NCI-H1694 (cell line): ENCODE measurements at regions not wholly inside any gene's neighbourhood (a gene's known extent, or its start where the extent isn't known, plus 50 kb on each side); places are given as distances from the start of the nearest gene placed in this dataset.
"Not testable (repeated sequence)": the region's sequence is repeated elsewhere in the genome, so short reads cannot be mapped to it uniquely, and the experiment has no call there.

Experiments used
- DNase-seq: peaks from one replicate; lab custom pipeline; 2025; lab: John Stamatoyannopoulos, UW

- no peak for DNase-seq
These were observed 1023.8 kb downstream of the FAT4 start for GRCh38 chr4:126338548-126338947.

- DNase-seq: no peak
These were observed 1027.2 kb downstream of the FAT4 start for GRCh38 chr4:126341927-126342326.

GRCh38 chr4:126344472-126344871, 1029.7 kb downstream of the FAT4 start:
- DNase-seq: no peak

- DNase-seq: no peak
These were observed 1031.9 kb downstream of the FAT4 start for GRCh38 chr4:126346654-126347053.

- DNase-seq: peak; percentile 30
These were observed 1040.0 kb downstream of the FAT4 start for GRCh38 chr4:126354784-126355183.

GRCh38 chr4:126358041-126358440, 1043.3 kb downstream of the FAT4 start:
- DNase-seq: no peak

GRCh38 chr4:126361287-126361686, 1046.5 kb downstream of the FAT4 start:
- no peak for DNase-seq

- no peak for DNase-seq
These were observed 1049.7 kb downstream of the FAT4 start for GRCh38 chr4:126364311-126364911.

GRCh38 chr4:126369076-126369475, 1054.3 kb downstream of the FAT4 start:
- no peak for DNase-seq

- no peak for DNase-seq
These were observed 1057.9 kb downstream of the FAT4 start for GRCh38 chr4:126372634-126373033.

GRCh38 chr4:126375462-126376054, 1060.8 kb downstream of the FAT4 start:
- no peak for DNase-seq

- no peak for DNase-seq
These were observed 1071.2 kb downstream of the FAT4 start for GRCh38 chr4:126385954-126386353.

- DNase-seq: no peak
These were observed 1071.8 kb downstream of the FAT4 start for GRCh38 chr4:126386512-126386911.

- no peak for DNase-seq
These were observed 1080.9 kb downstream of the FAT4 start for GRCh38 chr4:126395664-126396063.

- no peak for DNase-seq
These were observed 1081.4 kb downstream of the FAT4 start for GRCh38 chr4:126396121-126396520.

- DNase-seq: no peak
These were observed 1081.9 kb downstream of the FAT4 start for GRCh38 chr4:126396703-126397102.

GRCh38 chr4:126404549-126404948, 1089.8 kb downstream of the FAT4 start:
- DNase-seq: no peak

GRCh38 chr4:126405369-126405982, 1090.7 kb downstream of the FAT4 start:
- no peak for DNase-seq

GRCh38 chr4:126409746-126410145, 1095.0 kb downstream of the FAT4 start:
- no peak for DNase-seq

- no peak for DNase-seq
These were observed 1096.3 kb downstream of the FAT4 start for GRCh38 chr4:126411047-126411446.

GRCh38 chr4:126412310-126412709, 1097.6 kb downstream of the FAT4 start:
- not testable (repeated sequence) for DNase-seq

GRCh38 chr4:126414741-126415140, 1100.0 kb downstream of the FAT4 start:
- no peak for DNase-seq

- DNase-seq: no peak
These were observed 1104.5 kb downstream of the FAT4 start for GRCh38 chr4:126419266-126419665.

- no peak for DNase-seq
These were observed 1113.1 kb downstream of the FAT4 start for GRCh38 chr4:126427853-126428252.
